ENCODE measurements at regions not wholly inside any gene's neighbourhood (a gene's known extent, or its start where the extent isn't known, plus 50 kb on each side); places are given as distances from the start of the nearest gene placed in this dataset.

DNA sequence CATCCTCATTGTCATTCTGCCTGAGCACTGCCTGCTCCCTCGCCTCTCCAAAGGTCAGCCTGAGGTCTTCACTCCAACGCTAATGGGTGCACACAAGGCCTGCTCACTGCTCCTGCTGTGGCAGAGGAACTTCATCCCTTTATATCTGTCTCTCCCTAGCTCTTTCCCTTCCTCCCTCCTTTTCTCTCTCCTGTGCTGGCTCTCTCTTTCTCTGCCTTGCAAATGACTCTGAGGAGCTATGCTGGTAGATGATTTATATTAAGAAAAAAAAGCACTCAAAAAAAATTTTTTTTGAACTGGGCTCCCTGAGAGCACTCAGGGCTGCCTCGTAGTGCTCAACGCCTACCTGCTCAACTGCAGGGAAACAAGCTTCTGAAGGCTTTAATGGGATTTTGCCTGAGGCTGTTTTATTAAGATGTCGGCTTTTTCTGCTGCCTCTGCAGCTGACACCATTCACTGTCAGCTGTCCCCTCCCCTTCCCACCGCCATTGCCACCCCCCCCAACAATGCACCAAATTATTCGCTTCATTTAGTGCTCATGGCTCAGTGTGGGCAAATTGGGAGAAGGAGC is 137.7 kb upstream of the DEFB112 start:
- Histone ChIP-seq H3K4me1 (ENCODE audit: control insufficient read depth in 1 of 2, insufficient read depth in 2 of 2, low read depth in 1 of 2, low read length in 1 of 2) (no peaks in the 10 kb centered on the region), H3K27me3 (ENCODE audit: insufficient read depth) (no peaks in the 10 kb centered on the region), H3K9me3 (no peaks in the 10 kb centered on the region), H3K36me3 (replicated peaks in 1 of 2; ENCODE audit: control insufficient read depth in 1 of 2, insufficient read depth in 2 of 2, low read length in 1 of 2) (no peaks in the 10 kb centered on the region), H3K79me2 (ENCODE audit: insufficient read depth) (no peaks in the 10 kb centered on the region), H3K27ac (ENCODE audit: low read depth in 2 of 2, low read length in 1 of 2) (no peak overlapping the region), H3K4me2 (no peak overlapping the region), H3K9ac (no peak overlapping the region), H3F3A (replicated peaks; ENCODE audit: insufficient read depth) (no peaks in the 10 kb centered on the region), H2AFZ (ENCODE audit: low read depth) (no peak overlapping the region), H4K20me1 (ENCODE audit: insufficient read depth) (no peaks in the 10 kb centered on the region), H3K9me2 (no peaks in the 10 kb centered on the region), H3K4me3 (ENCODE audit: low read depth in 2 of 2, low read length in 1 of 2) (no peak overlapping the region)
- CTCF ChIA-PET = interaction anchor here (1.0 kb wide), 1 partner anchor 414 kb away, joined by 3 read pairs; no protein-coding TSS in a partner anchor
- no peak for DNase-seq
- WGBS (ENCODE audit: low lambda C conversion rate) = 36% methylated on average over 7 of the region's 7 CpGs
- TF ChIP-seq POLR2AphosphoS5 (IDR thresholded peaks at IDR 0.05; ENCODE audit: low read depth, low read length) = no peak
- TF ChIP-seq NFIC (IDR thresholded peaks at IDR 0.05; ENCODE audit: borderline replicate concordance) = no peak
- no peak for TF ChIP-seq EZH2phosphoT487 (IDR thresholded peaks at IDR 0.05; ENCODE audit: borderline replicate concordance, low read depth)
- TF ChIP-seq FOXJ3 (CRISPR knock-in tag; IDR thresholded peaks at IDR 0.05) = no peak
- TF ChIP-seq RCOR1 (IDR thresholded peaks at IDR 0.05; ENCODE audit: low read length) = no peak
- no peak for TF ChIP-seq JUND (IDR thresholded peaks at IDR 0.05)
- TF ChIP-seq PBX3 (IDR thresholded peaks at IDR 0.05) = no peak
- no peak for TF ChIP-seq FOXM1 (IDR thresholded peaks at IDR 0.05; ENCODE audit: low read depth)
- TF ChIP-seq TAF1 (IDR thresholded peaks at IDR 0.05; ENCODE audit: borderline replicate concordance, low read depth, low read length) = no peak
- POLR2A ChIA-PET = no interaction called here

DNA sequence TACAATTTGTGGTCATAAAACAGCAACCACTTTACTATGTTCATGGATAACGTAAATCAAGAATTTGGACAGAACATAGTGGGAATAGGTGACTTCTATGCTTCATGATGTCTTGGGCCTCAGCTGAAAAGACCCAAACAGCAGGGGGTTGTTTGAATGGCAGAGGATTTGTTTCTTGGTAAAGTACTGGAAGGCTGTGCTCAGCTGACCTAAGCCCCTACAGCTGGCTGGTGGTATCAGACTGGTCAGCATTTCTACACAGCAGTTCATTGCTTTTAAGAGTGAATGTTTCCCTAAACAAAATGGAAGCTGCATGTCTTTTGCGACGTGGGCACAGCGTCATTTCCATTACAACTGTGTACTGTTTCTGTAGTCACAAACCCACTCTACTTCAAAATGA is 148.5 kb upstream of the DEFB112 start:
- Histone ChIP-seq H4K20me1 (ENCODE audit: insufficient read depth) (no peaks in the 10 kb centered on the region), H3K27ac (ENCODE audit: low read depth in 2 of 2, low read length in 1 of 2) (no peak overlapping the region), H3K79me2 (ENCODE audit: insufficient read depth) (no peaks in the 10 kb centered on the region), H3K4me1 (ENCODE audit: control insufficient read depth in 1 of 2, insufficient read depth in 2 of 2, low read depth in 1 of 2, low read length in 1 of 2) (no peaks in the 10 kb centered on the region), H3K4me3 (ENCODE audit: low read depth in 2 of 2, low read length in 1 of 2) (no peak overlapping the region), H3K4me2 (no peak overlapping the region), H3K9me3 (no peaks in the 10 kb centered on the region), H3K9me2 (no peaks in the 10 kb centered on the region), H3K27me3 (ENCODE audit: insufficient read depth) (no peaks in the 10 kb centered on the region), H3K9ac (no peak overlapping the region), H3K36me3 (replicated peaks in 1 of 2; ENCODE audit: control insufficient read depth in 1 of 2, insufficient read depth in 2 of 2, low read length in 1 of 2) (no peaks in the 10 kb centered on the region), H2AFZ (ENCODE audit: low read depth) (no peak overlapping the region), H3F3A (replicated peaks; ENCODE audit: insufficient read depth) (no peaks in the 10 kb centered on the region)
- WGBS (ENCODE audit: low lambda C conversion rate) = 71% methylated on average over 4 of the region's 4 CpGs
- DNase-seq = no peak
- POLR2A ChIA-PET = no interaction called here
- CTCF ChIA-PET = no interaction called here
- no peak for TF ChIP-seq NFIC (IDR thresholded peaks at IDR 0.05; ENCODE audit: borderline replicate concordance)

DNA sequence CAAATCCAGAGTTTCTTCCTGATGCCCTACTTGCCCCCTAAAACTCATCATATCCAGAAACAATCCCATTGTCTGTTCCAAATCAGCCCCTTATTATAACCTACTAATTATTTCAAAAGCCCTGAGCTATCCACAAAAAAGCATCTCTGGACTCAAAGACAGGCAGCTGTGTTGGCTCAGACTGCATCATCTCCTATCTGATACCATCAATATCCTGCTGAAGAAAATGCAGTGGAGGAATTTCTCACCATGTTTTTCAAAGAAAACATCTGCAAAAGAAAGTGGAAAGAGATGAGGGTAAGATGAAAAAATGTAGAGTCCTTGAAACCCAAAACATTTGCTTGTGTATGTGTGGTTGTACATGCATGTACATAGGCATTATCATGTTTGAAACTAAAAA is 153.0 kb upstream of the DEFB112 start:
- Histone ChIP-seq H3K79me2 (ENCODE audit: insufficient read depth) (no peaks in the 10 kb centered on the region), H3K9me3 (no peaks in the 10 kb centered on the region), H3F3A (replicated peaks; ENCODE audit: insufficient read depth) (no peaks in the 10 kb centered on the region), H3K27me3 (ENCODE audit: insufficient read depth) (no peaks in the 10 kb centered on the region), H4K20me1 (ENCODE audit: insufficient read depth) (no peaks in the 10 kb centered on the region), H2AFZ (ENCODE audit: low read depth) (no peak overlapping the region), H3K9me2 (no peaks in the 10 kb centered on the region), H3K4me2 (no peak overlapping the region), H3K4me3 (ENCODE audit: low read depth in 2 of 2, low read length in 1 of 2) (no peak overlapping the region), H3K4me1 (ENCODE audit: control insufficient read depth in 1 of 2, insufficient read depth in 2 of 2, low read depth in 1 of 2, low read length in 1 of 2) (no peaks in the 10 kb centered on the region), H3K9ac (no peak overlapping the region), H3K27ac (ENCODE audit: low read depth in 2 of 2, low read length in 1 of 2) (no peak overlapping the region), H3K36me3 (replicated peaks in 1 of 2; ENCODE audit: control insufficient read depth in 1 of 2, insufficient read depth in 2 of 2, low read length in 1 of 2) (no peaks in the 10 kb centered on the region)
- DNase-seq = no peak
- TF ChIP-seq TAF1 (IDR thresholded peaks at IDR 0.05; ENCODE audit: borderline replicate concordance, low read depth, low read length) = no peak
- TF ChIP-seq, protein P1, sequence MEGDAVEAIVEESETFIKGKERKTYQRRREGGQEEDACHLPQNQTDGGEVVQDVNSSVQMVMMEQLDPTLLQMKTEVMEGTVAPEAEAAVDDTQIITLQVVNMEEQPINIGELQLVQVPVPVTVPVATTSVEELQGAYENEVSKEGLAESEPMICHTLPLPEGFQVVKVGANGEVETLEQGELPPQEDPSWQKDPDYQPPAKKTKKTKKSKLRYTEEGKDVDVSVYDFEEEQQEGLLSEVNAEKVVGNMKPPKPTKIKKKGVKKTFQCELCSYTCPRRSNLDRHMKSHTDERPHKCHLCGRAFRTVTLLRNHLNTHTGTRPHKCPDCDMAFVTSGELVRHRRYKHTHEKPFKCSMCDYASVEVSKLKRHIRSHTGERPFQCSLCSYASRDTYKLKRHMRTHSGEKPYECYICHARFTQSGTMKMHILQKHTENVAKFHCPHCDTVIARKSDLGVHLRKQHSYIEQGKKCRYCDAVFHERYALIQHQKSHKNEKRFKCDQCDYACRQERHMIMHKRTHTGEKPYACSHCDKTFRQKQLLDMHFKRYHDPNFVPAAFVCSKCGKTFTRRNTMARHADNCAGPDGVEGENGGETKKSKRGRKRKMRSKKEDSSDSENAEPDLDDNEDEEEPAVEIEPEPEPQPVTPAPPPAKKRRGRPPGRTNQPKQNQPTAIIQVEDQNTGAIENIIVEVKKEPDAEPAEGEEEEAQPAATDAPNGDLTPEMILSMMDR (IDR thresholded peaks at IDR 0.05) = no peak
- TF ChIP-seq, protein P2, sequence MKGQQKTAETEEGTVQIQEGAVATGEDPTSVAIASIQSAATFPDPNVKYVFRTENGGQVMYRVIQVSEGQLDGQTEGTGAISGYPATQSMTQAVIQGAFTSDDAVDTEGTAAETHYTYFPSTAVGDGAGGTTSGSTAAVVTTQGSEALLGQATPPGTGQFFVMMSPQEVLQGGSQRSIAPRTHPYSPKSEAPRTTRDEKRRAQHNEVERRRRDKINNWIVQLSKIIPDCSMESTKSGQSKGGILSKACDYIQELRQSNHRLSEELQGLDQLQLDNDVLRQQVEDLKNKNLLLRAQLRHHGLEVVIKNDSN (IDR thresholded peaks at IDR 0.05; ENCODE audit: borderline replicate concordance, low read depth) = no peak
- TF ChIP-seq NRF1 (IDR thresholded peaks at IDR 0.05; ENCODE audit: low read depth, low read length) = no peak
- no peak for TF ChIP-seq MEF2A (IDR thresholded peaks at IDR 0.05; ENCODE audit: borderline replicate concordance, low read depth)
- TF ChIP-seq FOXM1 (IDR thresholded peaks at IDR 0.05; ENCODE audit: low read depth) = no peak
- no peak for TF ChIP-seq MXI1 (IDR thresholded peaks at IDR 0.05; ENCODE audit: low read depth, low read length)
- no peak for TF ChIP-seq FOXJ3 (CRISPR knock-in tag; IDR thresholded peaks at IDR 0.05)
- no peak for TF ChIP-seq SMC3 (IDR thresholded peaks at IDR 0.05; ENCODE audit: low read depth, low read length)
- TF ChIP-seq POLR2AphosphoS5 (IDR thresholded peaks at IDR 0.05; ENCODE audit: low read depth, low read length) = no peak
- no peak for TF ChIP-seq TCF12 (IDR thresholded peaks at IDR 0.05)
- TF ChIP-seq GATA2 (CRISPR knock-in tag; IDR thresholded peaks at IDR 0.05) = no peak
- no peak for TF ChIP-seq EZH2phosphoT487 (IDR thresholded peaks at IDR 0.05; ENCODE audit: borderline replicate concordance, low read depth)
- TF ChIP-seq RFX5 (IDR thresholded peaks at IDR 0.05; ENCODE audit: low read length) = no peak
- CTCF ChIA-PET = no interaction called here
- POLR2A ChIA-PET = no interaction called here
